COLO668 (cell line): ENCODE measurements at regions not wholly inside any gene's neighbourhood (a gene's known extent, or its start where the extent isn't known, plus 50 kb on each side); places are given as distances from the start of the nearest gene placed in this dataset.
"Not testable (repeated sequence)": the region's sequence is repeated elsewhere in the genome, so short reads cannot be mapped to it uniquely, and the experiment has no call there.

Experiments
- DNase-seq: peaks from one replicate; lab custom pipeline; 2025; ENCODE audit not compliant: unreplicated experiment; lab: John Stamatoyannopoulos, UW

- not testable (repeated sequence) for DNase-seq
Observed at GRCh38 chr11:90282551-90283071, 59.8 kb upstream of the CHORDC1 start.

GRCh38 chr11:90274362-90274761, 51.5 kb upstream of the CHORDC1 start:
- DNase-seq: no peak
